Neural progenitor cell (in vitro differentiated cells): ENCODE measurements at regions not wholly inside any gene's neighbourhood (a gene's known extent, or its start where the extent isn't known, plus 50 kb on each side); places are given as distances from the start of the nearest gene placed in this dataset.

Experiments used
- DNase-seq: peaks from one replicate; pipeline ENCODE4 v3.0.0-alpha.2; 2016; ENCODE audit warnings: low spot score
- H2AFZ ChIP-seq: fragments of 200-600 bp; sonication (generic); replicated peaks from 2 replicates; pipeline ENCODE4 v1.6.1; 2016; ENCODE audit warnings: antibody characterized with exemption
- H3F3A ChIP-seq: fragments of 200-600 bp; sonication (generic); 2 replicates; pipeline ENCODE4 v1.6.1; 2016; ENCODE audit warnings: antibody characterized with exemption, low read depth
- H3K27ac ChIP-seq: fragments of 200-600 bp; sonication (generic); 2 replicates; pipeline ENCODE4 v1.5.1; 2016; ENCODE audit warnings: mild to moderate bottlenecking
- H3K27me3 ChIP-seq: fragments of 200-600 bp; sonication (generic); 2 replicates; pipeline ENCODE4 v1.6.1; 2016; ENCODE audit warnings: mild to moderate bottlenecking, moderate library complexity
- H3K36me3 ChIP-seq: fragments of 200-600 bp; sonication (generic); 2 replicates; pipeline ENCODE4 v1.5.1; 2016
- H3K4me1 ChIP-seq: fragments of 200-600 bp; sonication (generic); 2 replicates; pipeline ENCODE4 v1.6.1; 2016; ENCODE audit warnings: mixed run types
- H3K4me2 ChIP-seq: fragments of 200-600 bp; sonication (generic); 2 replicates; pipeline ENCODE4 v1.6.1; 2016
- H3K4me3 ChIP-seq: fragments of 200-600 bp; sonication (generic); 2 replicates; pipeline ENCODE4 v1.5.1; 2016
- H3K79me2 ChIP-seq: fragments of 200-600 bp; sonication (generic); 2 replicates; pipeline ENCODE4 v1.6.1; 2016; ENCODE audit warnings: low read depth
- H3K9ac ChIP-seq: fragments of 200-600 bp; sonication (generic); 2 replicates; pipeline ENCODE4 v1.6.1; 2016
- H3K9me3 ChIP-seq: fragments of 200-600 bp; sonication (generic); 2 replicates; pipeline ENCODE4 v1.5.1; 2016; ENCODE audit warnings: low read depth
- H4K20me1 ChIP-seq: fragments of 200-600 bp; sonication (generic); 2 replicates; pipeline ENCODE4 v1.6.1; 2016; ENCODE audit warnings: low read depth
- H3K27ac Mint-ChIP-seq: 3 replicates; pipeline ENCODE4 v1.8.0; 2021; ENCODE audit warnings: mixed read lengths
- H3K27me3 Mint-ChIP-seq: 2 replicates; pipeline ENCODE4 v1.8.0; 2022; ENCODE audit warnings: low read depth, mild to moderate bottlenecking, inconsistent platforms, moderate library complexity, mixed read lengths; ENCODE audit not compliant: insufficient read depth
- H3K36me3 Mint-ChIP-seq: 3 replicates; pipeline ENCODE4 v1.8.0; 2021; ENCODE audit warnings: mixed read lengths
- H3K4me1 Mint-ChIP-seq: 3 replicates; pipeline ENCODE4 v1.8.0; 2021; ENCODE audit warnings: mixed read lengths
- H3K4me3 Mint-ChIP-seq: 3 replicates; pipeline ENCODE4 v1.8.0; 2021; ENCODE audit warnings: mild to moderate bottlenecking, moderate library complexity, mixed read lengths
- H3K9me3 Mint-ChIP-seq: 3 replicates; pipeline ENCODE4 v1.8.0; 2020; ENCODE audit warnings: mixed read lengths
- CTCF ChIP-seq: fragments of 200-600 bp; sonication (generic); IDR thresholded peaks from 2 replicates; pipeline ENCODE4 v1.5.1; 2017; ENCODE audit warnings: antibody characterized with exemption, mild to moderate bottlenecking
- EZH2 ChIP-seq: fragments of 200-600 bp; sonication (generic); IDR thresholded peaks from 2 replicates; pipeline ENCODE4 v1.6.1; 2017; ENCODE audit warnings: antibody characterized with exemption, mild to moderate bottlenecking, moderate library complexity
- EZH2phosphoT487 ChIP-seq: fragments of 200-600 bp; sonication (generic); IDR thresholded peaks from 2 replicates; pipeline ENCODE4 v1.6.1; 2017; ENCODE audit warnings: antibody characterized with exemption

- Histone ChIP-seq H3K4me1 (peaks cover 7% of the 10 kb centered on the region), H3K9ac (no peak overlapping the region), H4K20me1 (no peaks in the 10 kb centered on the region), H2AFZ (no peak overlapping the region), H3K4me2 (no peak overlapping the region), H3K9me3 (no peaks in the 10 kb centered on the region), H3K36me3 (no peaks in the 10 kb centered on the region), H3K27me3 (no peaks in the 10 kb centered on the region), H3K27ac (no peak overlapping the region), H3K79me2 (no peaks in the 10 kb centered on the region), H3K4me3 (no peak overlapping the region), H3F3A (no peaks in the 10 kb centered on the region)
- Mint-ChIP-seq H3K4me3 (no peak overlapping the region), H3K9me3 (no peaks in the 10 kb centered on the region), H3K36me3 (no peaks in the 10 kb centered on the region), H3K27me3 (peaks cover 10% of the 10 kb centered on the region), H3K27ac (no peak overlapping the region), H3K4me1 (peaks cover 12% of the 10 kb centered on the region)
- DNase-seq: no peak
- no peak for TF ChIP-seq CTCF
- no peak for TF ChIP-seq EZH2
- TF ChIP-seq EZH2phosphoT487: no peak
Measured at GRCh38 chr16:50961952-50962351, 189.1 kb downstream of the SALL1 start.

DNA sequence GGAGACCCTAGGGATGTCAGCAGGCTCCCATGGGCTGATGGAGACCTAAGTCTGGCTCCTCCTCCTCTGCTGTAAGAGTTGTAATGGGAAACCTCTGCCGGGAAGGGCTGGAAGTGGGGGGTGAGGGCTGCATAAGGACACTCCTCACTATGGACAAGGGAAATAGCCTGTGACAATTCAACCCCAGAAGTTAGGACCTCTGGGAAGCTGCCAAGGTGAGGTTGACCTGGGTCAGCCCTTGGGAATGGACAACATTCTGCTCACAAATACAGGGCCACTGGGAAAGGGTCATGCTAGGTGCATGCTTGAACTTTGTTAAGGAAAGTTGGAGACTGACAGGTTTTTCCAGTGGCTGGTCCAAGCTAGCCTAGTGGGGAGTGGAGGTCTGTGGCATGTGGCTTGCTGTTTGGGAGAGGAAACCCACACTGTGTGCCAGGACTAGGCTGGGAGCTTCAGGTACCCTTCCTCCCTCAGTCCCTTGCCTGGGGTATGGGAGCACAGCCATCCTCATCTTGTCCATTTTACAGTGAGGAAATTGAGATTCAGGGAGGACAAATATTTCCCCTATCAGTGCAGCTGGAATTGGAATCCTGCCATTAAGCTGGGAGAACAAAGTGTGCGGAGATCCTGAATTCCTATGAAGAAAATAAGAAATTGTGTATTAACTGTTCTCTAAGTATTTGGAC, 190.4 kb downstream of the SALL1 start:
- Histone ChIP-seq H3K79me2 (no peaks in the 10 kb centered on the region), H4K20me1 (no peaks in the 10 kb centered on the region), H3K4me3 (no peak overlapping the region), H3K9me3 (no peaks in the 10 kb centered on the region), H3K4me2 (no peak overlapping the region), H3K27me3 (no peaks in the 10 kb centered on the region), H3K36me3 (no peaks in the 10 kb centered on the region), H3K27ac (no peak overlapping the region), H3F3A (no peaks in the 10 kb centered on the region), H2AFZ (peak overlapping the region; percentile 13), H3K9ac (no peak overlapping the region), H3K4me1 (peaks cover 7% of the 10 kb centered on the region)
- DNase-seq: peak; percentile 26
- TF ChIP-seq EZH2 (no peak), CTCF (no peak), EZH2phosphoT487 (no peak)
- H3K9me3 Mint-ChIP-seq: no peaks in the 10 kb centered on the region
- peaks cover 9% of the 10 kb centered on the region for H3K27me3 Mint-ChIP-seq
- H3K36me3 Mint-ChIP-seq: no peaks in the 10 kb centered on the region
- no peak overlapping the region for H3K27ac Mint-ChIP-seq
- no peak overlapping the region for H3K4me3 Mint-ChIP-seq
- H3K4me1 Mint-ChIP-seq: peaks cover 12% of the 10 kb centered on the region

DNA sequence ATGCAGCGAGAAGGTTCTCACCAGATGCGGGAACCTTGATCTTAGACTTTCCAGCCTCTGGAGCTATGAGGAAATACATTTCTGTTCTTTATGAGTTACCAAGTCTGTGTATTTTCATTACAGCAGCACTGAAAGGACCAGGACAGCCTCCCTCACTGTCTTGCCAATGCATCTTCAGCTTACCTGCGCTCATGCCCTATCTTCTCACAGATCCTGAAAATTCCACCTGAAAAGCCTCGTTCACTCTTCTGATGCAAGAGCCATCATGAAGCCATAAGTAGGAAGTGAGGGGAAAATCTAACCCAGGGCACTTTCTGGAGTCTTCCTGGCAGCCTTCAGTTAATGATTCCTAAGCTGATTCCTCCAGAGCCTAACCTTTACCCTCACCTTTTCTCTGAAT, 194.0 kb downstream of the SALL1 start:
- Histone ChIP-seq H3K36me3 (no peaks in the 10 kb centered on the region), H3F3A (no peaks in the 10 kb centered on the region), H3K79me2 (no peaks in the 10 kb centered on the region), H3K27me3 (no peaks in the 10 kb centered on the region), H3K27ac (no peak overlapping the region), H3K9ac (no peak overlapping the region), H3K4me3 (no peak overlapping the region), H3K9me3 (no peaks in the 10 kb centered on the region), H3K4me2 (no peak overlapping the region), H4K20me1 (no peaks in the 10 kb centered on the region), H3K4me1 (peaks cover 7% of the 10 kb centered on the region), H2AFZ (no peak overlapping the region)
- Mint-ChIP-seq H3K9me3 (no peaks in the 10 kb centered on the region), H3K4me3 (no peak overlapping the region), H3K27me3 (peaks cover 16% of the 10 kb centered on the region), H3K4me1 (peaks cover 12% of the 10 kb centered on the region), H3K27ac (no peak overlapping the region), H3K36me3 (no peaks in the 10 kb centered on the region)
- no peak for DNase-seq
- TF ChIP-seq EZH2 (no peak), CTCF (no peak), EZH2phosphoT487 (no peak)
